ENCODE measurements at regions not wholly inside any gene's neighbourhood (a gene's known extent, or its start where the extent isn't known, plus 50 kb on each side); places are given as distances from the start of the nearest gene placed in this dataset.

GRCh38 chr11:28490773-28491382 is 382.7 kb downstream of the METTL15 start:
- no peak for DNase-seq (ENCODE audit: low read depth)

GRCh38 chr11:28488336-28488735 is 380.1 kb downstream of the METTL15 start:
- no peak for DNase-seq (ENCODE audit: low read depth)

- DNase-seq (ENCODE audit: low read depth), result no peak
Observed at GRCh38 chr11:28483072-28483867, 375.1 kb downstream of the METTL15 start.

- DNase-seq (ENCODE audit: low read depth), result no peak
Observed at GRCh38 chr11:28482666-28483065, 374.5 kb downstream of the METTL15 start.

GRCh38 chr11:28481616-28482480 is 373.7 kb downstream of the METTL15 start:
- DNase-seq (ENCODE audit: low read depth), result no peak

- no peak for DNase-seq (ENCODE audit: low read depth)
Observed at GRCh38 chr11:28480406-28480805, 372.2 kb downstream of the METTL15 start.

- DNase-seq (ENCODE audit: low read depth), result no peak
Observed at GRCh38 chr11:28476864-28477263, 368.7 kb downstream of the METTL15 start.

GRCh38 chr11:28476049-28476448 is 367.9 kb downstream of the METTL15 start:
- DNase-seq (ENCODE audit: low read depth), result no peak

- DNase-seq (ENCODE audit: low read depth), result no peak
Observed at GRCh38 chr11:28472904-28473303, 364.7 kb downstream of the METTL15 start.

- no peak for DNase-seq (ENCODE audit: low read depth)
Observed at GRCh38 chr11:28471537-28471936, 363.3 kb downstream of the METTL15 start.

GRCh38 chr11:28470180-28470579 is 362.0 kb downstream of the METTL15 start:
- no peak for DNase-seq (ENCODE audit: low read depth)

- DNase-seq (ENCODE audit: low read depth), result no peak
Observed at GRCh38 chr11:28466506-28466905, 358.3 kb downstream of the METTL15 start.

GRCh38 chr11:28464252-28464867 is 356.2 kb downstream of the METTL15 start:
- no peak for DNase-seq (ENCODE audit: low read depth)

- no peak for DNase-seq (ENCODE audit: low read depth)
Observed at GRCh38 chr11:28463826-28464225, 355.6 kb downstream of the METTL15 start.

- DNase-seq (ENCODE audit: low read depth), result no peak
Observed at GRCh38 chr11:28461846-28462245, 353.7 kb downstream of the METTL15 start.

GRCh38 chr11:28461338-28461737 is 353.1 kb downstream of the METTL15 start:
- no peak for DNase-seq (ENCODE audit: low read depth)

- no peak for DNase-seq (ENCODE audit: low read depth)
Observed at GRCh38 chr11:28460348-28460747, 352.2 kb downstream of the METTL15 start.

GRCh38 chr11:28459912-28460311 is 351.7 kb downstream of the METTL15 start:
- no peak for DNase-seq (ENCODE audit: low read depth)

GRCh38 chr11:28457481-28458065 is 349.4 kb downstream of the METTL15 start:
- no peak for DNase-seq (ENCODE audit: low read depth)

- DNase-seq (ENCODE audit: low read depth), result no peak
Observed at GRCh38 chr11:28448186-28448585, 340.0 kb downstream of the METTL15 start.

- DNase-seq (ENCODE audit: low read depth), result peak; percentile 59
Observed at GRCh38 chr11:28447226-28447625, 339.0 kb downstream of the METTL15 start.

GRCh38 chr11:28442131-28442530 is 333.9 kb downstream of the METTL15 start:
- DNase-seq (ENCODE audit: low read depth), result no peak

Measured in renal cortical epithelial cell (primary cell).